DOHH2 (cell line): ENCODE measurements at regions not wholly inside any gene's neighbourhood (a gene's known extent, or its start where the extent isn't known, plus 50 kb on each side); places are given as distances from the start of the nearest gene placed in this dataset.
"Not testable (repeated sequence)": the region's sequence is repeated elsewhere in the genome, so short reads cannot be mapped to it uniquely, and the experiment has no call there.

ENCODE experiments used
- H3F3A ChIP-seq: fragments of 200-600 bp; sonication (generic), shearing (Covaris generic); 2 replicates; pipeline ENCODE4 v1.6.0; 2016; ENCODE audit warnings: antibody characterized with exemption, mild to moderate bottlenecking; ENCODE audit not compliant: control insufficient read depth, insufficient read depth
- H3K27ac ChIP-seq: fragments of 200-600 bp; sonication (generic); 2 replicates; pipeline ENCODE4 v1.5.1; 2014; ENCODE audit warnings: low read depth, mild to moderate bottlenecking, low read length, moderate library complexity
- H3K27me3 ChIP-seq: fragments of 200-600 bp; sonication (generic); 2 replicates; pipeline ENCODE4 v1.6.1; 2014; ENCODE audit warnings: mild to moderate bottlenecking, low read length, mixed read lengths; ENCODE audit not compliant: control insufficient read depth
- H3K36me3 ChIP-seq: fragments of 200-600 bp; sonication (generic); 2 replicates; pipeline ENCODE4 v1.6.1; 2014; ENCODE audit warnings: mild to moderate bottlenecking, low read length, moderate library complexity, mixed read lengths; ENCODE audit not compliant: control insufficient read depth
- H3K4me1 ChIP-seq: fragments of 200-600 bp; sonication (generic); 2 replicates; pipeline ENCODE4 v1.6.1; 2014; ENCODE audit warnings: mild to moderate bottlenecking, low read length, mixed read lengths; ENCODE audit not compliant: control insufficient read depth
- H3K4me2 ChIP-seq: fragments of 200-600 bp; sonication (generic); 2 replicates; pipeline ENCODE4 v1.6.0; 2014; ENCODE audit warnings: mild to moderate bottlenecking, low read length, moderate library complexity
- H3K4me3 ChIP-seq: fragments of 200-600 bp; sonication (generic); 2 replicates; pipeline ENCODE4 v1.5.1; 2014; ENCODE audit warnings: mild to moderate bottlenecking, low read length, mixed read lengths
- H3K79me2 ChIP-seq: fragments of 200-600 bp; sonication (generic); 2 replicates; pipeline ENCODE4 v1.6.1; 2014; ENCODE audit warnings: mild to moderate bottlenecking, low read length, mixed read lengths; ENCODE audit not compliant: control insufficient read depth
- H3K9me2 ChIP-seq: fragments of 200-600 bp; sonication (generic); replicated peaks from 2 replicates; pipeline ENCODE4 v1.6.1; 2014; ENCODE audit warnings: mild to moderate bottlenecking, low read length, mixed read lengths; ENCODE audit not compliant: control insufficient read depth
- H3K9me3 ChIP-seq: fragments of 200-600 bp; sonication (generic); 2 replicates; pipeline ENCODE4 v1.6.1; 2014; ENCODE audit warnings: antibody characterized with exemption, low read length, mixed read lengths; ENCODE audit not compliant: control insufficient read depth, insufficient read depth
- H4K20me1 ChIP-seq: fragments of 200-600 bp; sonication (generic); 2 replicates; pipeline ENCODE4 v1.6.0; 2014; ENCODE audit warnings: low read depth, mild to moderate bottlenecking, antibody characterized with exemption, low read length, moderate library complexity; ENCODE audit not compliant: control insufficient read depth, insufficient read depth
- CTCF ChIP-seq: fragments of 200-600 bp; sonication (generic); IDR thresholded peaks from one replicate; pipeline ENCODE4 v1.5.1; 2014; ENCODE audit warnings: antibody characterized with exemption, mild to moderate bottlenecking, low read depth, low read length; ENCODE audit not compliant: poor library complexity, severe bottlenecking
- EZH2phosphoT487 ChIP-seq: fragments of 200-600 bp; sonication (generic); IDR thresholded peaks from 2 replicates; pipeline ENCODE4 v1.6.1; 2017; ENCODE audit warnings: borderline replicate concordance, mild to moderate bottlenecking, antibody characterized with exemption, low read length, moderate library complexity, mixed read lengths

GRCh38 chr2:103196802-103197201 lies 435.0 kb downstream of the TMEM182 start:
- Histone ChIP-seq H3K4me3 (no peak overlapping the region), H3K36me3 (no peaks in the 10 kb centered on the region), H4K20me1 (no peaks in the 10 kb centered on the region), H3K27ac (no peak overlapping the region), H3K27me3 (no peaks in the 10 kb centered on the region), H3K4me2 (no peak overlapping the region), H3K9me3 (no peaks in the 10 kb centered on the region), H3F3A (no peaks in the 10 kb centered on the region), H3K4me1 (no peaks in the 10 kb centered on the region), H3K9me2 (no peaks in the 10 kb centered on the region), H3K79me2 (no peaks in the 10 kb centered on the region)
- TF ChIP-seq EZH2phosphoT487: no peak
- no peak for TF ChIP-seq CTCF

- not testable (repeated sequence) for H3K27ac ChIP-seq, H3K4me3 ChIP-seq, H3K36me3 ChIP-seq, H3K4me1 ChIP-seq, H3K9me2 ChIP-seq, H3F3A ChIP-seq, H4K20me1 ChIP-seq, H3K79me2 ChIP-seq, H3K27me3 ChIP-seq, H3K4me2 ChIP-seq, H3K9me3 ChIP-seq
Measured at GRCh38 chr2:103200774-103201173, 438.9 kb downstream of the TMEM182 start.

DNA sequence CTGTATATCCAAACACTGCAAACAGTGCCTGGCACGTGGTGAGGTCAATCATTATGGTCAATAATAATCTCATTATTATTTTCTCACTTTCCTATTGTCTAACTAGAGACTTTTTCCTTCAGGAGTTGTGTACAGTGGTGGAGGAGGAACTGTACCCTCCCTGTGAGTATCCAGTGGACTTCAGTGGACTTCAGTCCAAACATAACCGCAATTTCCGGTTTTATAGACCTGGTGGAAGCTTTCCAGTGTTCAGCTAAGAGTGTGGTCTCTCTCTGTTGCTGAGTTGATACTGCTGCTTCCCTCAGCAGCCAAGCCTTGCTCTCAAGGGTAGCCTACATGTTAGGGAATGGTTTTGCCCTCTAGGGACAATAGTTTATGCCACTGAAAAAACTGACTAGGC lies 447.1 kb downstream of the TMEM182 start:
- Histone ChIP-seq H3K9me2 (no peaks in the 10 kb centered on the region), H3K27me3 (no peaks in the 10 kb centered on the region), H3K27ac (no peak overlapping the region)

DNA sequence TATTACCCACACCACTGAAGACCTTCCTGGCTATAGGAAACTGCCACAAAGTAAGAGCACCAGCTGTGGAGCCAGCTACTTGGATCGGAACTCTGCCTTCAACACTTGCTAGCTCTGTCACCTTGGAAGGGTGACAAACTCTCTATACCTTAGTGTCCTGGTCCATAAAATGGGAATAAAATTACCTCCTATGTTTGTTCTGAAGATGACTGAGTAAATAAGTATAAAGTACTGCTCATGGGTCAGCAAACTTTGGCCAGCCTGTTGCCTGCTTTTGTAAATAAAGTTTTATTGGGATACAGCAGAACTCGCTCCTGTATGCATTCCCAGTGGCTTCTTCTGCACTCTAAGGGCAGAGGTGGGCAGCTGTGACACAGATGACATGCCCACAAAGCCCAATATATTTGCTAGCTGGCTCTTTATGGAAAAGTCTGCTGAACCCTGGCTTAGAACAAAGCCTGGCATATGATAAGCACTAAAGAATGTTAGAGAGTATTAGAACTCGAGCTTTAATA lies 451.3 kb downstream of the TMEM182 start:
- Histone ChIP-seq H3K27ac (no peak overlapping the region), H3K4me3 (no peak overlapping the region), H3K9me3 (no peaks in the 10 kb centered on the region), H3F3A (no peaks in the 10 kb centered on the region), H4K20me1 (no peaks in the 10 kb centered on the region), H3K9me2 (no peaks in the 10 kb centered on the region), H3K36me3 (no peaks in the 10 kb centered on the region), H3K27me3 (no peaks in the 10 kb centered on the region), H3K4me1 (no peaks in the 10 kb centered on the region), H3K4me2 (no peak overlapping the region), H3K79me2 (no peaks in the 10 kb centered on the region)
- TF ChIP-seq EZH2phosphoT487 (no peak), CTCF (no peak)

More for the DNA sequence above, 447.1 kb downstream of the TMEM182 start:
- Histone ChIP-seq H3K36me3 (no peaks in the 10 kb centered on the region), H3K79me2 (no peaks in the 10 kb centered on the region), H3K4me1 (no peaks in the 10 kb centered on the region), H4K20me1 (no peaks in the 10 kb centered on the region), H3K4me3 (no peak overlapping the region), H3K4me2 (no peak overlapping the region), H3F3A (no peaks in the 10 kb centered on the region), H3K9me3 (no peaks in the 10 kb centered on the region)
- no peak for TF ChIP-seq EZH2phosphoT487
- TF ChIP-seq CTCF: no peak
